Choroid plexus epithelial cell (primary cell): ENCODE measurements at regions not wholly inside any gene's neighbourhood (a gene's known extent, or its start where the extent isn't known, plus 50 kb on each side); places are given as distances from the start of the nearest gene placed in this dataset.
"Not testable (repeated sequence)": the region's sequence is repeated elsewhere in the genome, so short reads cannot be mapped to it uniquely, and the experiment has no call there.

Experiments
- DNase-seq: peaks from one replicate; pipeline ENCODE4 v3.0.0-alpha.2; 2010; ENCODE audit warnings: low read depth
- H3K4me3 ChIP-seq: 2 replicates; pipeline ENCODE4 v1.5.1; 2011; ENCODE audit warnings: low read depth, mild to moderate bottlenecking, control low read depth, low read length, moderate library complexity
- TF ChIP-seq, protein P1 (sequence below): conservative IDR thresholded peaks from 2 replicates; pipeline ENCODE4 v1.5.1; 2011; ENCODE audit warnings: low read depth, mild to moderate bottlenecking, control low read depth, inconsistent platforms, low read length, moderate library complexity

DNA sequence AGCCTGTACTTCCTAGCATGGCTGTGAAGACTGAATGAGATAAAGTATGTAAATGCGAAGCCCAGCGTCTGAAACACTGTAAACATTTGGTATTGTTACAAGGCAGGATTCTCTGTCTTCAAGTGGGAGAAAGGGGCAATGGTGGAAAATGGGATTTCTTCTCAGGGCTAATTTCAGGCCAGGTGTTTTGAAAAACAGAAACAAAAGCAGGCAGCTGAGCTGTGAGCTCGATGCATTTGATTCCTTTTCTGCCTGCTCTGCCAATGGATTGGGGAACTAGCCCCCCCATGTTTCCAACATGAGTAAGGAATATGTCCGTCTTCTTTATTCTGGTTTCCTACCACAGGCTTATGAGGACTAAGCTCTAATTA, 732.1 kb upstream of the AUTS2 start:
- TF ChIP-seq, protein P1, sequence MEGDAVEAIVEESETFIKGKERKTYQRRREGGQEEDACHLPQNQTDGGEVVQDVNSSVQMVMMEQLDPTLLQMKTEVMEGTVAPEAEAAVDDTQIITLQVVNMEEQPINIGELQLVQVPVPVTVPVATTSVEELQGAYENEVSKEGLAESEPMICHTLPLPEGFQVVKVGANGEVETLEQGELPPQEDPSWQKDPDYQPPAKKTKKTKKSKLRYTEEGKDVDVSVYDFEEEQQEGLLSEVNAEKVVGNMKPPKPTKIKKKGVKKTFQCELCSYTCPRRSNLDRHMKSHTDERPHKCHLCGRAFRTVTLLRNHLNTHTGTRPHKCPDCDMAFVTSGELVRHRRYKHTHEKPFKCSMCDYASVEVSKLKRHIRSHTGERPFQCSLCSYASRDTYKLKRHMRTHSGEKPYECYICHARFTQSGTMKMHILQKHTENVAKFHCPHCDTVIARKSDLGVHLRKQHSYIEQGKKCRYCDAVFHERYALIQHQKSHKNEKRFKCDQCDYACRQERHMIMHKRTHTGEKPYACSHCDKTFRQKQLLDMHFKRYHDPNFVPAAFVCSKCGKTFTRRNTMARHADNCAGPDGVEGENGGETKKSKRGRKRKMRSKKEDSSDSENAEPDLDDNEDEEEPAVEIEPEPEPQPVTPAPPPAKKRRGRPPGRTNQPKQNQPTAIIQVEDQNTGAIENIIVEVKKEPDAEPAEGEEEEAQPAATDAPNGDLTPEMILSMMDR, result no peak
- no peak for DNase-seq

GRCh38 chr7:68866721-68867120, 731.6 kb upstream of the AUTS2 start:
- H3K4me3 ChIP-seq, DNase-seq: not testable (repeated sequence)

More for the DNA sequence above, 732.1 kb upstream of the AUTS2 start:
- no peak overlapping the region for H3K4me3 ChIP-seq

DNA sequence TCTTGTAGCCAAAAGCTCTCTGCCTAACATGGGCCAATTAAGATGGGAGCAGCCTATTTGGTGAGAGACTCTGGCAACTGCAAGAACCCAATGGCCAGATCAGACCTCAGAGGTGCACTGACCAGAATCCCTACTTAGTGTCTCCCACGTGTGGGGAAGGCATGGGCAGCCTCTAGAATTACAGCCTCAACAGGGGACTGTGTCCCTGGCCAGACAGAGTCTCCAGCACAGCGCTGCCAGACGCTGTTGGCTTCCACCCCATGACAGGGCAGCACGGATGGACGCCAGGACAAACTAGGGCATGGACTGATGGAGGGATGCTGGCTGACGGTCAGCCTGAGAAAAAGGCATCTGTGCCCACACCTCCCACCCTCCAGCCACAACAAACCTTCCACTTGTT, 729.3 kb upstream of the AUTS2 start:
- TF ChIP-seq, protein P1, result no peak
- H3K4me3 ChIP-seq, result no peak overlapping the region
- no peak for DNase-seq

GRCh38 chr7:68873616-68874015, 724.7 kb upstream of the AUTS2 start:
- DNase-seq, result no peak
- TF ChIP-seq, protein P1, result no peak
- H3K4me3 ChIP-seq, result no peak overlapping the region

GRCh38 chr7:68875857-68876256, 722.4 kb upstream of the AUTS2 start:
- TF ChIP-seq, protein P1, result no peak
- H3K4me3 ChIP-seq, result no peak overlapping the region
- no peak for DNase-seq

DNA sequence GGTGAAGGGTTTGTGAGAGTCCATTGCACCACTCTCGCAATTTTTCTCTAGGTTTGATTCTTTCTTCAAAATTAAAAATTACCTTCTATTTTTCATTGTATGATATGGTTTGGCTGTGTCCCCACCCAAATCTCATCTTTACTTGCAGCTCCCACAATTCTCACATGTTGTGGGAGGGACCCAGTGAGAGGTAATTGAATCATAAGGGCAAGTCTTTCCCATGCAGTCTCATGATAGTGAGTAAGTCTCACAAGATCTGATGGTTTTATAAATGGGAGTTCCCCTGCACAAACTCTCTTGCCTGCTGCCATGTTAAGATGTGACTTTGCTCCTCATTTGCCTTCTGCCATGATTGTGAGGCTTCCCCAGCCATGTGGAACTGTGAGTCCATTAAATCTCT, 711.2 kb upstream of the AUTS2 start:
- DNase-seq, result peak; percentile 21
- H3K4me3 ChIP-seq, result not testable (repeated sequence)

DNA sequence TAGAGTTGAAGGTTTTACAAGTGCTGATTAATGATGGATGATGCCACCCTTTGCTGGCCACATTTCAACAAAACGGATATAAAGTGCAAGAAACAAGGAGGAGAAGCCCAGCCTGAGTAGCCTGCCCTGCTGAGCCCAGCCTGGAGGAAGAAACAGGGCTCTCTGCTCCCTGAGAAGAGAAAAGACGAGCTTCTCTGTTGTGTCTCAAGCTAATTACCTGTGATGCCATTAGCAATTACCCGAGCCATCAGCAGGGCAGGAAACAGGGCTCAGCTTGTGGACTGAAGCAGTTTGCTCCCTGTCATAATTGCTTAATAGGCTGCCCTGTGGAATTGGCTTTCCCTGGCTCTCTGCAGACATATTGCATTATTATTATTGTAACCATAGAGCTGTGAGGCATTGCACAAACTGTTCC, 709.3 kb upstream of the AUTS2 start:
- DNase-seq, result peak; percentile 11
- no peak overlapping the region for H3K4me3 ChIP-seq
- TF ChIP-seq, protein P1, result no peak

DNA sequence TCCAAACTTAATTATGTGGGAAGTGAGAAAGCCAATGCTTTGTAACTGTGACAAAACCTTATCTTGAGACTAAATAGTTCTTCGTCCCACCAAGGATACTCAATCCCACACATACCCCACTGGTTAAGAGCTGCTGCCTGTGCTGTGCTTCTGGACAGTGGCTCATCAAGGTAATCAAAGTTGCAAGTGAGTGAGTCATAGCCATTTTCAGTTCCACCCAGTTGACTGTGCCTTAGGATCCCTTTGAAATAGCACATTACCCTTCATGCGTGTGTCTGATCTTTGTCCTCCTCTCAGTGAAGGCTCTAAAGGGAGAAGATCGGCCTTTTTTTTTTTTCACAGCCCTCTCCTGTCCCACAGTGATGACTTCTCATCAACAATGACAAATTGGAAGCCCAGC, 706.0 kb upstream of the AUTS2 start:
- no peak overlapping the region for H3K4me3 ChIP-seq
- TF ChIP-seq, protein P1, result no peak
- DNase-seq, result no peak
